Fibroblast of lung (primary cell): ENCODE measurements at regions not wholly inside any gene's neighbourhood (a gene's known extent, or its start where the extent isn't known, plus 50 kb on each side); places are given as distances from the start of the nearest gene placed in this dataset.

ENCODE experiments used
- DNase-seq, 2 donors: peaks; one replicate each; pipeline versions ENCODE4 v3.0.0 to v3.0.0-alpha.2; 2010; ENCODE audit warnings: low read depth in 2 of 2
- H2AFZ ChIP-seq: 2 replicates; pipeline ENCODE4 v1.5.1; 2012; ENCODE audit warnings: low read length, control low read depth, inconsistent platforms
- H3K27ac ChIP-seq: 2 replicates; pipeline ENCODE4 v1.5.1; 2011; ENCODE audit warnings: low read length, control low read depth; ENCODE audit not compliant: insufficient read depth
- H3K27me3 ChIP-seq: 2 replicates; pipeline ENCODE4 v1.5.1; 2011; ENCODE audit warnings: mild to moderate bottlenecking, low read length; ENCODE audit not compliant: control insufficient read depth, insufficient read depth
- H3K36me3 ChIP-seq: 2 replicates; pipeline ENCODE4 v1.5.1; 2011; ENCODE audit warnings: low read length; ENCODE audit not compliant: control insufficient read depth, insufficient read depth
- H3K4me1 ChIP-seq: 2 replicates; pipeline ENCODE4 v1.5.1; 2011; ENCODE audit warnings: low read length; ENCODE audit not compliant: control insufficient read depth, insufficient read depth; ENCODE audit errors: extremely low read depth
- H3K4me2 ChIP-seq: 2 replicates; pipeline ENCODE4 v1.5.1; 2011; ENCODE audit warnings: low read length, control low read depth; ENCODE audit not compliant: insufficient read depth; ENCODE audit errors: extremely low read depth
- H3K4me3 ChIP-seq, 4 experiments: fragments of 200-600 bp in 1 of 4; sonication (generic) in 1 of 4; replicated peaks in 1 of 4; 2 replicates each; pipeline ENCODE4 v1.5.1; 2011 to 2016; ENCODE audit warnings: low read length in 4 of 4, low read depth in 3 of 4, mild to moderate bottlenecking in 3 of 4, control low read depth in 2 of 4, inconsistent platforms in 1 of 4, mixed read lengths in 1 of 4; ENCODE audit not compliant: insufficient read depth in 1 of 4; ENCODE audit errors: control extremely low read depth in 1 of 4
- H3K79me2 ChIP-seq: 2 replicates; pipeline ENCODE4 v1.5.1; 2012; ENCODE audit warnings: mild to moderate bottlenecking, low read length, inconsistent platforms; ENCODE audit not compliant: control insufficient read depth, insufficient read depth
- H3K9ac ChIP-seq: 2 replicates; pipeline ENCODE4 v1.5.1; 2011; ENCODE audit warnings: mild to moderate bottlenecking, low read length, control low read depth; ENCODE audit not compliant: insufficient read depth
- H3K9me3 ChIP-seq: 2 replicates; pipeline ENCODE4 v1.5.1; 2012; ENCODE audit warnings: low read depth, low read length; ENCODE audit not compliant: control insufficient read depth, insufficient read depth
- H4K20me1 ChIP-seq: 2 replicates; pipeline ENCODE4 v1.5.1; 2011; ENCODE audit warnings: low read length; ENCODE audit not compliant: control insufficient read depth, insufficient read depth; ENCODE audit errors: extremely low read depth
- EZH2 ChIP-seq: IDR thresholded peaks from 2 replicates; pipeline ENCODE4 v1.5.1; 2012; ENCODE audit warnings: low read length, control low read depth, mild to moderate bottlenecking; ENCODE audit errors: missing control alignments
- TF ChIP-seq, protein P1 (sequence below), 2 donors: IDR thresholded peaks in 1 of 2; conservative IDR thresholded peaks in 1 of 2; 1 replicate in 1 of 2; 2 replicates in 1 of 2; pipeline ENCODE4 v1.5.1; 2011 to 2012; ENCODE audit warnings: low read length in 2 of 2, control low read depth in 1 of 2, inconsistent platforms in 1 of 2, low read depth in 1 of 2, mild to moderate bottlenecking in 1 of 2

DNA sequence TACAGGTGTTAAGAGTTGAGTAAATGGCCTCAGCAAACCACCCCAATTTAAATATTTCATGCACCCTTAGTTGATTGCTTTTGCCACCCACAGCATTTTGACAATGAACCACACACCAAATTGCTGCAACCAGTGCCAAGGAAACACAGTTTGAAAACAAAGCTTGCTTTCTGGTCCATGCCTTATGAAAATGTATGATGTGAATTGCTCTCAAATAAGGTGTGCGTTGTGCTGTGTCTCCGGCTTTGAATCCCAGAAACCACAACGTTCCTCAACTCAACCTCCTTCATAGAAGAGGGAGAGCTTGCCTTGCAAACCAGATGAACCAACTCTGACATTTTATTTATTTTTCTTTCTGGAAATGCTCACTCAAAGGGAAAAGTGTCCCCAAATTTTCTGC, 762.7 kb downstream of the TLE1 start:
- H3K79me2 ChIP-seq: no peaks in the 10 kb centered on the region
- H3K4me2 ChIP-seq: no peak overlapping the region
- no peaks in the 10 kb centered on the region for H3K4me1 ChIP-seq
- no peak overlapping the region for H3K9ac ChIP-seq
- TF ChIP-seq, protein P1, sequence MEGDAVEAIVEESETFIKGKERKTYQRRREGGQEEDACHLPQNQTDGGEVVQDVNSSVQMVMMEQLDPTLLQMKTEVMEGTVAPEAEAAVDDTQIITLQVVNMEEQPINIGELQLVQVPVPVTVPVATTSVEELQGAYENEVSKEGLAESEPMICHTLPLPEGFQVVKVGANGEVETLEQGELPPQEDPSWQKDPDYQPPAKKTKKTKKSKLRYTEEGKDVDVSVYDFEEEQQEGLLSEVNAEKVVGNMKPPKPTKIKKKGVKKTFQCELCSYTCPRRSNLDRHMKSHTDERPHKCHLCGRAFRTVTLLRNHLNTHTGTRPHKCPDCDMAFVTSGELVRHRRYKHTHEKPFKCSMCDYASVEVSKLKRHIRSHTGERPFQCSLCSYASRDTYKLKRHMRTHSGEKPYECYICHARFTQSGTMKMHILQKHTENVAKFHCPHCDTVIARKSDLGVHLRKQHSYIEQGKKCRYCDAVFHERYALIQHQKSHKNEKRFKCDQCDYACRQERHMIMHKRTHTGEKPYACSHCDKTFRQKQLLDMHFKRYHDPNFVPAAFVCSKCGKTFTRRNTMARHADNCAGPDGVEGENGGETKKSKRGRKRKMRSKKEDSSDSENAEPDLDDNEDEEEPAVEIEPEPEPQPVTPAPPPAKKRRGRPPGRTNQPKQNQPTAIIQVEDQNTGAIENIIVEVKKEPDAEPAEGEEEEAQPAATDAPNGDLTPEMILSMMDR (conservative IDR thresholded peaks at IDR 0.05 in 1 of 2, IDR thresholded peaks at IDR 0.05 in 1 of 2; ENCODE audit: low read depth in 1 of 2, low read length in 2 of 2): no peak
- TF ChIP-seq EZH2: no peak
- H3K36me3 ChIP-seq: no peaks in the 10 kb centered on the region
- H4K20me1 ChIP-seq: no peaks in the 10 kb centered on the region
- H3K9me3 ChIP-seq: no peaks in the 10 kb centered on the region
- H3K27me3 ChIP-seq: no peaks in the 10 kb centered on the region
- H3K27ac ChIP-seq: no peak overlapping the region
- H2AFZ ChIP-seq: no peak overlapping the region
- no peak for DNase-seq
- no peak overlapping the region for H3K4me3 ChIP-seq

DNA sequence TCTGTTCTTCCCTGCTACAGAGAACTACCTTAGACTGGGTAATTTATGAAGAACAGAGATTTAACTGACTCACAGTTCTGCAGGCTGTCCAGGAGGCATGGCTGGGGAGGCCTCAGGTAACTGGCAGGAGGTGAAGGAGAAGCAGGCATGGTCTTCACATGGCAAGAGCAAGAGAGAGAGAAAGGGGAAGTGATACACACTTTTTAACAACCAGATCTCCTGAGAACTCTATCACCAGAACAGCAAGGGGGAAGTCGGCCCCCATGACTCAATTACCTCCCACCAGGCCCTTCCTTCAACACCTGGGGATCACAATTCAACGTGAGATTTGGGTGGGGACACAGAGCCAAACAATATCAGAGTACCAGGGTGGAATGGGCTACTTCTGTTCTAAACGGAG, 766.8 kb downstream of the TLE1 start:
- no peak for TF ChIP-seq EZH2
- TF ChIP-seq, protein P1 (conservative IDR thresholded peaks at IDR 0.05 in 1 of 2, IDR thresholded peaks at IDR 0.05 in 1 of 2; ENCODE audit: low read depth in 1 of 2, low read length in 2 of 2): no peak
- Histone ChIP-seq H3K27me3 (no peaks in the 10 kb centered on the region), H2AFZ (no peak overlapping the region), H3K9ac (no peak overlapping the region), H3K4me1 (no peaks in the 10 kb centered on the region), H4K20me1 (no peaks in the 10 kb centered on the region), H3K9me3 (no peaks in the 10 kb centered on the region), H3K36me3 (no peaks in the 10 kb centered on the region), H3K4me3 (no peak overlapping the region), H3K27ac (no peak overlapping the region), H3K79me2 (no peaks in the 10 kb centered on the region), H3K4me2 (no peak overlapping the region)
- DNase-seq: no peak

GRCh38 chr9:80906728-80907127, 782.6 kb downstream of the TLE1 start:
- no peak for TF ChIP-seq EZH2
- TF ChIP-seq, protein P1 (conservative IDR thresholded peaks at IDR 0.05 in 1 of 2, IDR thresholded peaks at IDR 0.05 in 1 of 2; ENCODE audit: low read depth in 1 of 2, low read length in 2 of 2): no peak
- Histone ChIP-seq H3K79me2 (no peaks in the 10 kb centered on the region), H3K4me2 (no peak overlapping the region), H3K27ac (no peak overlapping the region), H2AFZ (no peak overlapping the region), H3K4me1 (no peaks in the 10 kb centered on the region), H3K36me3 (no peaks in the 10 kb centered on the region), H3K27me3 (no peaks in the 10 kb centered on the region), H3K4me3 (no peak overlapping the region), H3K9ac (no peak overlapping the region), H4K20me1 (no peaks in the 10 kb centered on the region), H3K9me3 (no peaks in the 10 kb centered on the region)
- DNase-seq: no peak
